Thymus (tissue), 11 donors: ENCODE measurements at regions not wholly inside any gene's neighbourhood (a gene's known extent, or its start where the extent isn't known, plus 50 kb on each side); places are given as distances from the start of the nearest gene placed in this dataset.

Source experiments
- DNase-seq, 9 donors: peaks; one replicate each; pipeline ENCODE4 v3.0.0-alpha.2; 2013; ENCODE audit warnings: low spot score in 9 of 9, low read depth in 6 of 9, missing footprints in 1 of 9
- H3K27ac ChIP-seq, 2 donors: one replicate each; pipeline ENCODE4 v1.5.1; 2013; ENCODE audit warnings: control low read depth in 1 of 2, low read depth in 1 of 2, low read length in 1 of 2, mild to moderate bottlenecking in 1 of 2, moderate library complexity in 1 of 2
- H3K27me3 ChIP-seq, 2 donors: one replicate each; pipeline ENCODE4 v1.5.1; 2013; ENCODE audit warnings: low read length in 1 of 2; ENCODE audit not compliant: control insufficient read depth in 2 of 2, insufficient read depth in 1 of 2
- H3K36me3 ChIP-seq, 2 donors: one replicate each; pipeline ENCODE4 v1.5.1; 2013; ENCODE audit warnings: low read length in 1 of 2, mild to moderate bottlenecking in 1 of 2, moderate library complexity in 1 of 2; ENCODE audit not compliant: control insufficient read depth in 2 of 2, insufficient read depth in 2 of 2
- H3K4me1 ChIP-seq, 2 donors: one replicate each; pipeline ENCODE4 v1.5.1; 2013; ENCODE audit warnings: low read length in 2 of 2; ENCODE audit not compliant: control insufficient read depth in 2 of 2, insufficient read depth in 2 of 2
- H3K4me3 ChIP-seq, 2 donors: one replicate each; pipeline ENCODE4 v1.5.1; 2013; ENCODE audit warnings: low read length in 2 of 2, control low read depth in 1 of 2, mild to moderate bottlenecking in 1 of 2
- H3K9me3 ChIP-seq, 2 donors: one replicate each; pipeline ENCODE4 v1.5.1; 2013; ENCODE audit warnings: low read length in 1 of 2, mild to moderate bottlenecking in 1 of 2; ENCODE audit not compliant: control insufficient read depth in 2 of 2, insufficient read depth in 1 of 2
- WGBS: extraction: QIAGEN DNeasy Blood & Tissue Kit; methylation state at CpG from one replicate; pipeline ENCODE4 v1.1.7; 2013; 5-methylcytosine and 5-hydroxymethylcytosine counted together
- donor health status: healthy.

DNA sequence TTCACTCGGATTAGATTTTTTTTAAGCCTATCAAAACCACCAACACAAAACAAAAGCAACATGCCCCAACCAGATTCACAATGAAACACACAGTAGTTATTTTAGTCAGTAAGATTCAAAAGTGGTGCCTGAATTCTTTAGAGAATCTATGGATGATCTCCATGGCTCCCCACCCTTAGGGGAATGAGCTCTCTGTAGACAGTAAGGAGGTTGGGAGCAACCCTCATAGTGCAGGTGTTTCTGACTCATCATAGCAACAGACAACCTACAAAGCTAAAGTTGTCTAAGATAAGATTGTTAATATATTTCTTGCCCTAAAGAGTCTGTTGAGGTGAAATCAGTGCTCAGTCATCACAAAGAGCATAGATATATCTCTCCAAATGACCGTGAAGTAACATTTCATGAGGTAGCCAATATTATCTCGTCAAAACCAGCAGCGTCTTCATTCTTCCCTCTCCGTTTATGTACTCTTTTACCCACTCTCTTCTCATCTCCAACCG lies 78.3 kb downstream of the ADAMTS1 start:
- DNase-seq: no peak
- Histone ChIP-seq H3K9me3 (no peaks in the 10 kb centered on the region), H3K27me3 (no peaks in the 10 kb centered on the region), H3K27ac (no peak overlapping the region), H3K36me3 (no peaks in the 10 kb centered on the region), H3K4me3 (no peak overlapping the region), H3K4me1 (no peaks in the 10 kb centered on the region)
- WGBS: 94% methylated on average over 6 of the region's 6 CpGs

DNA sequence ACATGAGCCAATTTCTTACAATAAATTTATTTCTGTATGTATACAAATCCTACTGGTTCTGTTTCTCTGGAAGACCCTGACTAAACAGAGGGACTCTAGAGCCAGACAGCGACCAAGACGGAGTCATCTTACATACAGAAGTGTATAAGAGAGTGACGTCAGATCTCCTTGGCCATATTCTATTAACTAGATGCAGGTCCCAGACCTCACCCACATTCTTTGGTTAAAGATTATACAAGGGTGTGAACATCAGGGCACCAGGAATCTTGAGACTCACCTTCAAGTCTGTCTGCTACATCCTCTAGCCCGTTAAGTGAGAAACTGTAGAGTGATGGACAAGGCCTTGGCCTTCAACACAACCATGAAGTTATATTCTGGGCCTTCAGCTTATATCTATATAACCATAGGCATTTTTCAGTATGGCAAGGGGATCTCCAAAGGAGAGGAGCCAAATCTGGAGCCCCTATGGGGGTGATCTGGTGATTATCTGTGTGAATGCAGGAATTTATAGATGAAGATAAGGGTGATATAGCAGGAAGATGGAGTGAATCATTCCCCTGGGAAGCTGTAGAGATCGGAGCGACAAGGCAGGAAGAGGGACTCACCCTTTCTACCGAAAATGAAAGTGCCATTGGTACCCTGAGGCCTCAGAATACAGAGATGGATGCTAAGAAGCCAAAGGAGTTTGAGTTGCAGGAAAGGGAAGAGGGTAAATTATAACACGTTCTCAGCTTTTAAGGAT lies 83.9 kb downstream of the ADAMTS1 start:
- no peaks in the 10 kb centered on the region for H3K27me3 ChIP-seq
- H3K36me3 ChIP-seq: no peaks in the 10 kb centered on the region
- no peaks in the 10 kb centered on the region for H3K4me1 ChIP-seq
- 96% methylated on average over 8 of the region's 8 CpGs for WGBS
- no peak for DNase-seq
- no peak overlapping the region for H3K27ac ChIP-seq
- no peaks in the 10 kb centered on the region for H3K9me3 ChIP-seq
- H3K4me3 ChIP-seq: no peak overlapping the region

DNA sequence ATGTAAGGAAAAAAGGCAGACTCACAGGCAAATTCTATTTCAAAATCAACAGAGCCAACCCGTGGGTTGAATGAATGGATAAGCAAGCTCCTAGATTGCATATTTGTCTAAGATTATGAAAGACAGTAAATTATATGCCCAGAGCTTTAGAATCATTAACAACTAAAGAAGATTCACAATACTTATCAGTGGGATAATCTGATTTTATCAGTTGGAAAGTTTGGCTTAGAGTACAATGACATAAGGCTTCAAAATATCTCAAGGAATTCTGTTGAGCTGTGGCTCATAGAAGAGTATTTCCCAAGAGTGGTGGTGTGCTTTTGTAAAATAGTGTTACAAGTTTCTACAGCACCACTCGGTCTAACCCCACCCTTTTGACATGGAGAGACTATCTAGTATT lies 85.5 kb downstream of the ADAMTS1 start:
- Histone ChIP-seq H3K4me3 (no peak overlapping the region), H3K27me3 (no peaks in the 10 kb centered on the region), H3K27ac (no peak overlapping the region), H3K4me1 (no peaks in the 10 kb centered on the region), H3K36me3 (no peaks in the 10 kb centered on the region), H3K9me3 (no peaks in the 10 kb centered on the region)
- 94% methylated on average over 2 of the region's 2 CpGs for WGBS
- DNase-seq: no peak

DNA sequence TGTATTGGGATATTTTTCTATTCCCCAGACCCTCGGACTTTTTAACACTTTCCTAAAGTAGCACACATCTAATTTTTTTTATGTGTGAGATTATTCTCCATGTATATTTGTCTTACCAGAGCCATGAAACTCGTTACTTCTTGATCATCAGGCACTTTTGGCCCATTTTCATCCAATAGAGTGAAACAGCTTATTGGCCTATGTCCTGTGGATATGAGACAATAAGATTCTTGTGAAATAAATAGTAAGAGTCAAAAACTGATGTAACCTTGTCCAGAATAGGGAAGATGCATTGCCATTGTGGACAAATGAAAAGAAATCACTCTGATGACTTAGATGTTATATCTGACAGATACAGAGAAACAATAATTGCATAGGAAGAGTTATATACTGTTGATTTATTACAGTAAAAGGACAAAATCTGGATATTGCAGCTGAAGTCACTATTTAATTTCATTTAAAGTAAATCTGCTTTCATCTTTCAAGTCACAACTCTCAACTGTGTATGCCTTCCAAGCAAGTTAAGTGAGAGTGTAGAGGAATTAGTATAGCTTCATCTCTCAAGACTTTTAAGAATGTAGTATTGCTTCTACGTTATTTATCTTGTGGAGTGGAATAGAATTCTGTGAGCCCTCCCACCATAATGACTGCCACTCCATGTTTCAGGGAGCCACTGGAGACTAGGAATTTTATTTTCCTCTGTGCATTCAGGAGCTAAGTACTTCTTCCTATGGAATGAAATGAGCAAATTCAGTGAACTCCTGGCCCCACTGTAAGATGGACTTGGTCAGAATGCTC lies 86.9 kb downstream of the ADAMTS1 start:
- H3K27me3 ChIP-seq: no peaks in the 10 kb centered on the region
- 86% methylated on average over 3 of the region's 3 CpGs for WGBS

DNA sequence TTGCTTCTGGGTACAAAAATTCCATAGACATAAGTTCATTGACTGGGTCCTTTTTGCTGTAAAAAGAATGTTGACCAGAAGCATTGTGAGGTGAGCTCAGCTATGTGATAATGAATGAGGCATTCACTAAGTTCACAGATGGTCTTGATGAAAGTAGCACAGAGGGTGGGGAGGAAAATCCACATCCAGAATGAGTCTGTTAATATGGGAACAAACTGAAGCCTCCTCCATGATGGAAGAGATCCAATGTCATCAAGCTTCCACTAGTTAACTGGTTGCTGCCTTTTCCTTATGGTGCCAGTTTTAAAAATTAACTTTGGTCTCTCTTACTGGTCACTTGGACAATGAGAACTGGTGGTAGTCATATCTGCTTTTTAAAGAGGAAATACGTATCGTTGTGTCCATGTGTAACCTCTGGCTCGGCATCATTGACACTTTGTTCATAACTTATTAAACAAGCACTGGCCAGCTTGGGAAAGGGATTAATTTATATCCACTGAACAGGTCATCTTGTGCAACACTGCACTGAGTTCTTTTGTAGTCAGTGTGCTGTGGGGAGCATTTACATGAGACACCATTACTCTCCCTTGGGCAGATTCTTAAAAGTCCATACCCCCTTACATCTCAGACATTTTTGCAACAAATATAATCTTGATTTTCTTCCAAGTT lies 88.6 kb downstream of the ADAMTS1 start:
- Histone ChIP-seq H3K4me3 (no peak overlapping the region), H3K27ac (no peak overlapping the region), H3K36me3 (no peaks in the 10 kb centered on the region), H3K9me3 (no peaks in the 10 kb centered on the region), H3K27me3 (no peaks in the 10 kb centered on the region), H3K4me1 (no peaks in the 10 kb centered on the region)
- no peak for DNase-seq
- 96% methylated on average over 3 of the region's 3 CpGs for WGBS

More for the DNA sequence above, 86.9 kb downstream of the ADAMTS1 start:
- Histone ChIP-seq H3K4me3 (no peak overlapping the region), H3K9me3 (no peaks in the 10 kb centered on the region), H3K27ac (no peak overlapping the region), H3K36me3 (no peaks in the 10 kb centered on the region), H3K4me1 (no peaks in the 10 kb centered on the region)
- DNase-seq: no peak

DNA sequence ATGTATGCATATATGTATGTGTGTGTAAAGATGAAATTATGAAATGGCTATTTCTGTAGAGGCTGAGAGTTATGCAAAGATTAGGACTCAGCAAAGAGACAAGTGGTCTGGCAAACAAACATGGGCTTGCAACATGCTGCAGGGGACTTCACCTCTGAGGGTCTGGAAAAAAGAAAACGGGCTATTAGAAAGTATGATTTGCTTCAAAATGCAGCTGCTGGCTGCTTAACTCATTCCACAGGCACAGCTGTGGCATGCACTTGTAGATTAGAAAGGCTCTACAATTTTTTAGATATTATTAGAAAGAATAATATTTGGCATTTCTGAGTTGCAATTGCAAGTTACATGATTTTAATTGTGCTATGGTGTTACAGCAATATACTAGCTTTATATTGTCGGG lies 90.4 kb downstream of the ADAMTS1 start:
- no peak for DNase-seq
- no peaks in the 10 kb centered on the region for H3K4me1 ChIP-seq
- no peaks in the 10 kb centered on the region for H3K9me3 ChIP-seq
- H3K36me3 ChIP-seq: no peaks in the 10 kb centered on the region
- no peak overlapping the region for H3K27ac ChIP-seq
- 97% methylated on average over 2 of the region's 2 CpGs for WGBS
- H3K27me3 ChIP-seq: no peaks in the 10 kb centered on the region
- H3K4me3 ChIP-seq: no peak overlapping the region

DNA sequence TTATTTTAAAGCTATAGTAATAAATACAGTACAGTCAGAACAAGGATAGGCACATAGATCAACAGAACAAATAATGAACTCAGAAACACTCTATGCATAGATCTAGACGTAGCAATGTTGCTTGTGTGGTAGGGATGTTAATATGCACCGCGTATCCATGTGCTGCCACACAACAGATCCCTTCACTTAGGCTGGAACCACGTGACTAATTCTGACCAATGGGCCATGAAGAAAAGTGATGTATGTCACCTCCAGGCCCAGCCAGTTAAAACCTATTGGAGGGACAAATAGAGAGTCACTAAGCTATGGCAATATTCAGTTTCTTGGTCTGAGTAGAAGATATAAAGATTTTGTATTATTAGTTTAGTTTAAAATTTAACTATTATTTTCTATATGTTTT lies 91.4 kb downstream of the ADAMTS1 start:
- WGBS: 97% methylated on average over 4 of the region's 4 CpGs
- Histone ChIP-seq H3K9me3 (no peaks in the 10 kb centered on the region), H3K4me1 (no peaks in the 10 kb centered on the region), H3K36me3 (no peaks in the 10 kb centered on the region), H3K27ac (no peak overlapping the region), H3K27me3 (no peaks in the 10 kb centered on the region), H3K4me3 (no peak overlapping the region)
- no peak for DNase-seq

DNA sequence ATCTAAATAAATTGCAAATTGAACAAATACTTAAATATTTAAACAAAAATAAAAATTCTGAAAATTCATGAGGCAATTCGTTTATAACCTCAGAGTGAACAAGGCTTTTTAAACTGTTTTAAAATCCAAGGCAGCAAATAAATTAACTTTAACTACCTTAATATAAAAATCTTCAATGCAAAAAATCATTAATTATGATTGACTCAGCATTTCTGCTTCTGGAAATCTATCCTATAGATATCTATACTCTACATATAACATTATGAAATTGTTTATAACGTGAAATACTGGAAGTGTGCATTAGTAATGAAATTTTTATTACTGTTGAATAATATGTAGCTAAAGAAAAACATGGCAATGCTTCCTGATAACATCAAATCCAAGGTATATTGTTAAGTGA lies 92.4 kb downstream of the ADAMTS1 start:
- no peaks in the 10 kb centered on the region for H3K36me3 ChIP-seq
- no peak overlapping the region for H3K4me3 ChIP-seq
- no peaks in the 10 kb centered on the region for H3K9me3 ChIP-seq
- no peaks in the 10 kb centered on the region for H3K4me1 ChIP-seq
- 86% methylated on average over 2 of the region's 2 CpGs for WGBS
- no peak overlapping the region for H3K27ac ChIP-seq
- no peak for DNase-seq
- no peaks in the 10 kb centered on the region for H3K27me3 ChIP-seq

DNA sequence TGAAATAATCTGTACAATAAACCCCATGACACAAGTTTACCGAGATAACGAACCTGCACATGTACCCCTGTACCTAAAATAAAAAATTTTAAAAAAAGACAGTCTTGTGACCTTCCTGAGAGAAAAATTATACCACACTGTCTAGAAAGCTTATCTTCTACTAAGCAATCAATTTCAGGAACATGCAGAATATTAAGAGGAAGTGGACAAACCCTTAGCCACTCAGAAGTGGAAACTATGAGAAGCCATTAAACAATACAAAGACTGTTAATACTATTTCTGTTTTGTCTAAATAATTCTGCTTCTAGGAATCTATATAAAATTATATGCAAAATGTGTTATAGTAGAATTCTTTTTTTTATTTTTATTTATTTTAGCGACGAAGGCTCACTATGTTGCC lies 93.9 kb downstream of the ADAMTS1 start:
- no peaks in the 10 kb centered on the region for H3K36me3 ChIP-seq
- no peak for DNase-seq
- H3K27ac ChIP-seq: no peak overlapping the region
- no peaks in the 10 kb centered on the region for H3K4me1 ChIP-seq
- H3K9me3 ChIP-seq: no peaks in the 10 kb centered on the region
- no peaks in the 10 kb centered on the region for H3K27me3 ChIP-seq
- WGBS: 71% methylated on average over 4 of the region's 4 CpGs
- H3K4me3 ChIP-seq: no peak overlapping the region
